A673 (cell line): ENCODE measurements at regions not wholly inside any gene's neighbourhood (a gene's known extent, or its start where the extent isn't known, plus 50 kb on each side); places are given as distances from the start of the nearest gene placed in this dataset.

Experiments used
- CTCF ChIP-seq: fragments of 300-800, 200-600 bp; sonication (generic); conservative IDR thresholded peaks from 2 replicates; pipeline ENCODE4 v1.5.1; 2017; ENCODE audit warnings: low read depth, mild to moderate bottlenecking, antibody characterized with exemption, low read length, moderate library complexity, mixed read lengths
- EZH2 ChIP-seq: fragments of 200-600 bp; sonication (generic); IDR thresholded peaks from 2 replicates; pipeline ENCODE4 v1.6.1; 2017; ENCODE audit warnings: borderline replicate concordance, low read depth, mild to moderate bottlenecking, mixed read lengths, antibody characterized with exemption, low read length; ENCODE audit not compliant: poor library complexity, severe bottlenecking

GRCh38 chr13:39818953-39819352 is 163.5 kb downstream of the COG6 start:
- TF ChIP-seq EZH2 (no peak), CTCF (no peak)
